HG03103 (cell line): ENCODE measurements at regions not wholly inside any gene's neighbourhood (a gene's known extent, or its start where the extent isn't known, plus 50 kb on each side); places are given as distances from the start of the nearest gene placed in this dataset.

Source experiments
- ATAC-seq: cut with Tn5 transposase; IDR thresholded peaks from one replicate; pipeline ENCODE4 v1.9.1; 2021; ENCODE audit warnings: low read depth; ENCODE audit not compliant: unreplicated experiment

DNA sequence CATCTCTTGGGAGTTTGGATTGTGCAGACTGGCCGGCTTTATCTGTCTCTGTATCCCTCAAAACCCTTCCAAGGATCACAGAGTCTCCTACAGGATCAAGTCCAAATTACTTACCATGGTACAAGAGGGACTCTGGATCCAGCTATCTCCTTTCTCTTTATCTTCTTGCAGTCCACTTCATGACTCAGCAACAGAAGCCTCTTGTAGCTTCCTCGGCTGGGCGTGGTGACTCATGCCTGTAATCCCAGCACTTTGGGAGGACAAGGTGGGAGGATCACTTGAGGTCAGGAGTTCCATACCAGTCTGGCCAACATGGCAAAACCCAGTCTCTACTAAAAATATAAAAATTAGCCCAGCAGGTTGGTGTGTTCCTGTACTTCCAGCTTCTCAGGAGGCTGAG is 189.7 kb downstream of the BCAT1 start:
- ATAC-seq: no peak

DNA sequence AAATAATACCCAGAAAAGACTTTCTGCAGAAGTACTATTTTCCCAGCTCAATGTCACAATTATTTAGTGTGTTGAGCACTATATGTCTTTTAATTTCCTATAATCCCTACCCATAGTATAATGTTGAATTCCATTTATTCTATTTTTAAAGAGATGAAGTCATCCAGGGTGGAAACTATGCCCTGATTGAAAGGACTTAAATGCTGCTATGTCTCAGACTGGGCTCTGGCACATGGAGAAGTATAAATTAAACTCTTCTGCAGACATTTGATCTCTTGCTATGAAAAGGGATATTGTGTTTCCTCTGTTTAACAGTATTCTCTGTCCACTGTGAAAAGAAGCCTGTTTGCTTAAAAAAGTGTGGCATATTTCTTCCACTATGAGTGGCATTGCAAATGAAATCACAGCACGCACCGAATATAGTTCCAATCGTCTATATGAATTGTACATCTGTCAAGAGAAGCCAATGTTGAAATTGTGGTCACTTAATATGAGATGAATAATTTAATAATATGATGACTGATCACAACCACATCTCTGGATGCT is 192.3 kb downstream of the BCAT1 start:
- no peak for ATAC-seq

DNA sequence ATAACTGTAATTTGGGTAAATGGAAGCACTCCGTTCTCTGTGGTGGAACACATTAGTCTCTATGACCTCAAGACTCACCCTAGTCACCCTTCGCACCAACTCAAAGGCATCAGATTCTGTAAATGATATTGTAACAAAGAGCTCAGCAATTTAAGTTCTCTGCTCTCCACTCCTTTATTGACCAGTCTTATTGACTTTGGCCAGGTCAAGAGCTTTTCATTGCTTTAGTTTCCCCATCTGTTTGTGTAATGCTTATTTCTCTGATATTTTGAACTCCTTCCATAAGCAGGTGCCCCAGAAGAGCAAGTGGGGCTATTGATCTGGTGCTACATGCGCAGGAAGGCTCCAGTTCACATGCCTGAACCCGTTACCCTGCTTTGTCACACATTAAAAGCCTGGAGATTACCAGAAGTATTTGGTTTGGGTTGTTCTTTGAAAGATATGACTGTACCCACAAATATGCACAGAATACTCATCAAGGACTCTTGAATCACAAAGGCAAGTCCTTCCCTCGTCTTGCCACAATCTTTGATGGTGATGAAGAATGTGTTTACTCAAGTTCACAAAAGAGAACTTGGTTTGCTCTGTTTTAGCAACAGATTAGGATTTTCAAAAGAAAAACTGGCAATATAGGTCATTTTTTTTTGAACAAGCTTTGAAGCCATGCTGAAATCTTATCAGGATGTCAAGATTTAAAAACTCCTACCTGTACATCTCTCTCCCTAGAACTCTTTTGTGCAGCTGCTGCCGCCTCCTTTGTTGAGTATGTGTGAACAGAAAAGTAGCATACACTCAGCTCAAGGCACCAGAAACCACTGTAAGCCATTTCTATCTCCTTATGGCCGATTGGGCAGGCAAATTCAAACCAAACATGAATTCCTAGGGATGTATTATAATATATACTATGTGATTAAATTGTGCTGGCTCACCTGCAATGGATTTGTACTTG is 193.9 kb downstream of the BCAT1 start:
- ATAC-seq: no peak

DNA sequence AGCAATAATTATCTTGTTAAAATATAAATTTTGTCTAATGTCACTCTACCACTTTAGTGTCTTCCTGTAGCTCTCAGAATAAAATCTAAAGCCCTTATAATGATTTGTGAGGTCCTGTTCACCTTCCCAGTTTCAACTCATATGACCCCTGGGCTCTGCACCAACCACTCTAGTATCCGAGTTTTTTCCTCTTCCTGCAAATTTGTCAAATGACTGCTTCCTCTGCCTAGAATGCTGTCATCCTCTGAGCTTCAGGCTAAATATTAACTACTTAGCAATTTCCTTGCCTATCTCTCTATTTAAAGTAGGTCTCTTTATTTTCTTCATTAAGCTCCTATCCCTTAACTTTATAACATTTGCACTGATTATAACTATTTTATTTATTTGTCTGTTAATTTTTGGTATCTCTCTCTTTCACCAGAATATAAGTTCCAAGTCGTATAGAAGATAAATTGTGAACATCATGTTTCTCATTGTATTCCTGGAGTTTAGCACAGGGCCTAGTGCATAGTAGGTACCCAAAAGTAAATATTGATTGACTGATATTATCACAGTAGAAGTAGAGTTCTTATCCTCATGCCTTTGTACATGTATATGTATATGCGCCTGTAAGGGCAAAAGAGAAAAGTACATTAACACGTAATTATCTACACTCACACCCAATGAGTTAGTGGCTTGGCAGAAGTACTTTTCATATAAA is 196.0 kb downstream of the BCAT1 start:
- ATAC-seq: no peak

DNA sequence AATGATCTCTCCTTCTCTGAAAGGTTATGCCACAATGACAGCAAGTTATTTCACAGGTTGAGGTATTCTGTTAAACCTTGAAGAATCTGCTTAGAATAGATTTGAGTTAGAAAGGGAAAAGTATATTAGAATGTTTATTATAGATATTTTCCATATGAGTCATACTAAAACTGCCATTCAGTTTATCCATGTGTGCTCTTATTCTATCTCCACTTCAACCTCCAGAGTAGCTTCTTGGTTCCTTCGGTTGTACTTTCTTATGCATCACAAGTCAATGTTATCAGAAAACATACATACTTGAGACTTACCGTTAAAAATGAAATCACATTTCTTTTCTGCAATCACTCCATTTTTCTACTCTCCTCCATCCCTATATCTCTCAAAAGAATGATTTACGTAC is 197.7 kb downstream of the BCAT1 start:
- no peak for ATAC-seq

DNA sequence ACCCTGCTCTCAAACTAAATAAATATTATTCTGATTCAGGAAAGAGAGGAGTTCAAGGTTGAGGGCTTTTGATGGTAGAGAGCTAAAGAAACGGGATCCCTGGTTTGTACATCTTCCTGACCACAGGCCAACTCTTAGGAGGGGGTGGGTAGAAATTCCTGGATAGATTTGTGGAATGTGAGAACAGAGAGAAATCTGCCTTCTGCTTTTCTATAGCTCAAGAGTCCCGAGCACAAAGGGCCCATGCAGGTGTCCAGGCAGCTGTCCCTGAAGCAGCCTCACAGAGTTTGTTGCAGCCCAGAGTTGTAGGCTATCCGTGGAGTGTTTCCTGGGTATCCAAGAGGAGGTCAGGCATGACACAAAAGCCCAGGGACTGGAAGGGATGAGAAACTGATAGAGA is 198.6 kb downstream of the BCAT1 start:
- no peak for ATAC-seq

DNA sequence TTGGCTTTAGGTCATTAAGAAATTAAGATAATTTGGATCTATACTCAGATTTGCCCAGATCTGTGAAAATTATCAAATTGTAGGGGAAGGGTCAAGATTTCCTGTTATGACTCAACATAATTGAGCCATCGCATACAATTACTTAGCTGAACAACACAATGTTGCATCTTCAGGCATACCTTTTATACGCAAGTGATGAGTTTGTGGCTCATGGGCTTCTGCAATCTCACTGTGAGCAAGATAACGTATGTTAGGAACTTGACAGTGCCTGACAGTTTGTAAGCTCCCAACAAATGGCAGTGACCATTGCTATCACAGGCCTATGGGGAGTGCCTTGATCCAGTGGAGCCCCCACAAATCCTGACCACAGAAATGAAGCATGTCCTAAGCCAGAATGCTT is 199.7 kb downstream of the BCAT1 start:
- ATAC-seq: no peak

DNA sequence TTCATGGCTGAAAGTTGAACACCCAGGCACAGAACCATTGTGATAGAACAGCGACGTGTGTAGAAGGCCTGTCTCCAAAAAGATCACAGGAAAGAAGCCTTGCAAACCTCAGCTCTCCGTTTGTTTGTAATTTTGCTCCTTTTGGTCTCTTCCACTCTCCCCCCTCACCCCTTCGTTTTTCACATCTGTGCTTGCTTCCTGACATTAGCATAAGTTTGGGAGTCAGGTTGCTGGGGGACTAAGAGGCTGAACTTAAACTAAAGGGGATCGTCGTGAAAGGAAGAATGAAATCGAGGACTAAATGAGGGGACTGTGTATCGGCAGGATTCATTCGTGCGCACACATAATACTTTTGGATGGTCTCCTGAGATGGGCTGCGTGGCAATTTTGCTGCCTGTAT is 200.6 kb downstream of the BCAT1 start:
- no peak for ATAC-seq

DNA sequence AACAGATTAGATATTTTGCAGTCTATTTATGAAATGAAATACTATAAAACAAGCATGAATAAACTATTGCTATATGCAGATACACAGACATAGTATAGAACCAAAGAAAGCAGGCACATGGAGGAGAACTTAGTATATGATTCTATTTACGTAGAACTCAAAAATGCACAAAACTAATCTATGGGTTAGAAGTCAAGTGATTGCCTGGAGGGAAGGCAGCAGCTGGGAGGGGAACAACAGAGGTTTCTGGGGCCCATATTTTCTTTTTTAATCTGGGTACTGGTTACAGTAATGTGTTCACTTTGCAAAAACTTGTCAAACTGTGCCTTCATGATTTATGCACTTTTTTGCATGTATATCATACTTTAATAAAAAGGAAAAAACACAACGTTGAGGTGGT is 202.0 kb downstream of the BCAT1 start:
- no peak for ATAC-seq

DNA sequence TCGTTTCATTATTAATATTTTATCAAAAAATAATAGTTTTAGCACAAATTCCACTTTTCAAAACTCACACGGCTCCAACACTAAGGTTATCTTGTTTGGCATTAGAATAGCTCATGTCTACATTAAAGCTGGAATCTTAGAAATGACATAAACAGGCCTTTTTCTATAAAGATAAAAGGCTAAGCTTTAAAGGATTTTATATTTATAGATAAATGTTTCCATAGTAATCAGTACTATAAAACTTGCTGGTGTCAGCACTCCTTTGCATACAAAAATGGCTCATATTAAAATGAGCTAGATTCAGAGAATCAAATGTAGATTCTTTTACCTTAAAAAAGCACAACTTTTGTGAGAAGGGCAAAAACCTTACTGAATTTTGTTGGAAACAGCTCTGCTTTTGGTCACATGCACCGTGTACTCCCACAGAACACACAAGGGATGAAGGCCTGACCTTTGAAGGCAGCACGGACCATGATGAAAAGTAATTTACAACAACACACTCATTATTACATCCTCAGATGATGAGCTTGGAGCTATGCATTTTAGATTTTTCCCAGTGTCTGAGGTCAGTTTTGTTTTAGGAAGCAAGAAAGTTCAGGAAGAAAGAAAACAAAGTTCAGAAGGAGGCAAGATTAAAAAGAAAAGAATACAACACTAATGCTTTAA is 202.8 kb downstream of the BCAT1 start:
- no peak for ATAC-seq

DNA sequence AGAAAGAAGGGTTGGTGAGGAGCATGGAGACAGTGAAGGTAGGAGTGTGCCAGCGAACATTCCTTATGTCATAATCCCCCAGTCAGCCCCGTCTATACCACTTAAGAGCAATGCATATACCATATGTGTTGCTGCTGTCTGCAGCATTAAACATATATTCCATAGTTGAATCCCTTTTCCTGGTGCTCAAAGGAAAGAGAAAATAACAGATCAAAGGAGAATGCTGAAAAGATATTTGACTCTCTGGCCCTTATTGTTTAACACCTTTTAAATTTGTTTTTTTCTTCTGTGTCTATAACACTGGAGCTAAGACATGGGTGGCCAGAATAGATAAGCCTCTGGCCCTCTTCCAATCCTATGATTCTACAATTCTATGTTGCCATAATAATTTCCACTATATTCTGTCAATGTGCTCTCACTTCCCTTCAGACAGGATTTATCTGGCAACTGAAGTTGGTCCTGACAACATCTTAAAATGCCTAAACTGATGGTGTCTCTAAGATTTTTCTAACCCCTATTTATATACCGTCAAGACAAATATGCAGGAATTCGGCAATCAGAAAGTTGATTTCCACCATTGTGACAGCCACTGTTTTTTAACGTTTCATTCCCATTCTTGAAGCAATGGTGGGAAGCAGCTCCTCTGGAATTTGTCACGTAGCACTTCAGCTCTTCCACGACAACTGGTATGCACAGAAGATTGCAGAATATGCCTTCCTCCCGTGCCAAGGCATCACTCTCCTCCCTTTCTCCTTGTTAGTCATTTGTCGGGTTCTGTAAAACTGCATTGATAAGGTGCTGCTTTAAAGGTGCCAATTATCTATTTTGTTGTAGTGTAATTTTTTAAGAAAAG is 204.7 kb downstream of the BCAT1 start:
- no peak for ATAC-seq

DNA sequence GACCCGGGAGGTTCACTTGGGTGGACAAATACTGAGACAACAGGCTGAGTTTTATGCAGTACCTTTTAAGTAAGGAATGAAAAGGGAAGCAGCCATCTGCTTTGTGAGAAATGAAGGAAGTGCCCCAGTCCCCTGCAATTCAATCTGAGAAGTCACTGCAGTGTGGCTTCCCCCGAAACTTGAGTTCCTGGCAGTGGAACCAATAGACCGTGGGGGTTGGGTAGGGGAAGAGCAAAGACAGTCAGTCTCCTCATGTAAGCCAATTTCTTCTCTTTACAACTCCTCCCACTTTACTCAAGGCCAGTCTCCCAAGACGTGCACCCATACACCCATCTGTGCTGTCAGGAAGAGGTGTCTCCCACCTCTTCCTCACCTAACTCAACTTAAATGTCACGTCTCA is 206.5 kb downstream of the BCAT1 start:
- peak; percentile 89 for ATAC-seq

DNA sequence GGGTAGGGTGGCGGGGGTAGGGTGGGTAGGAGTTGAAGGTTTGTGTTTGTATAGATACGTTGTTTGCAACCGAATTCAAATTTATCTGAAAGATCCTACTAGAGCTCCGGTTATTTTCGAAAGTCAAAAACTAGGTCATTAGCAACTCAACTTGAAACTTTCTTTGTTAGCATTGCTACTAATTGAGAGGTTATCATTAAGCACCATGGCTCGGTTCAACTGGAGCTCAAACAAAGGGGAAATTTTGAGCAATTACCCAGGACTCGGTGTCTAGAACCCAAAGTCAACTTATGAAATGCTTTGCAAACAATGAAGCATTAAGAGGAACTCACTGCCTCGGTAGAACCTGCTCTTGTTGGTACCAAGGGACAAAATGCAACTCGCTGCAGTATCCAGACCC is 207.7 kb downstream of the BCAT1 start:
- peak; percentile 33 for ATAC-seq

DNA sequence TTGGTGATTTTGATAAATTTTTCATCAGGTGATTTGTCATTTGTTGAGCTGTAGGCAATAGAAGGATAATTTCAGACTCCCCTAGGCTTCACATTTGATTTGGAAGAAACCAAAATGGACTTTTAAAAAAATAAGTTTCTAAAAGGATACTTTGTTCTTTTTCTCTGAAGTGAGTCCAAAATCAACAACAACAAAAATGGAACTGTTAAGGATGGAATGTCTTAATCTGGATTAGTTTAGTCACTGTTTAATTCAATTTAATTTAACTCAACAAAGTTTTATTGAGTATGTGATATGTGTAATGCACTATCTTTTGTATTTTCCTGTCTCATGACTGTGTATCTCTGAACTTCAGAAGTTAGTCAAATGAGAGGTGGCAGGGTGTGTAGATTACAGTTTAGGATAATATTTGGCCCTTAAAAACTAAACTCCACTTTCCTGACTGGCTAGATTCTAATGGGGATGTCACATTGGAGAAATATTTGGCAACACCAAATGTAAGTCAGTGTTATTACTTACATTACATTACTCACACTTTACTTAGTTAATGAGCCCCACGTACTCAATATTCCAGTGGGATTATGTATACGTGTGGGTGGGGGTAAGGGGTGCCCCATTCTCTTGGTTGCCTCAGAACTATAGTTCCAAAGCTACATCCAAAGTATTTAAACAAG is 209.7 kb downstream of the BCAT1 start:
- no peak for ATAC-seq

DNA sequence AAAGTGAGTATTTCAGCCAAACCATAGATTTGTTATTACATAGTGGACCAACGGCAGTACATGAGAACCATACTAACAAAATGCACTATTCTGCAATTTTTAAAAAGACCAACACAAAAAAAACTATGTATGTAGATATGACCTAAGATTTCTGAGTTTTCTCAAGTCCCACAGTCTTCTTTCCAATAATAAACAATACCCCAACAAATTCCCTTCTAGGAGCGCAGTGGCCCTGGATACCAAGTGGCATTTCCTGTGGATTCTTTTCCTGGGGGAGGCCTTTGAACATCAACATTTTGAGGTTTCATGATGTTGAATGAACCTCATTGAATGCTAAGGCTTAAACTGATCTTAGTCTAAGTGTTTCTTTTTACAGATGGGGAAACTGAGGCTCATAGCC is 210.5 kb downstream of the BCAT1 start:
- ATAC-seq: no peak

DNA sequence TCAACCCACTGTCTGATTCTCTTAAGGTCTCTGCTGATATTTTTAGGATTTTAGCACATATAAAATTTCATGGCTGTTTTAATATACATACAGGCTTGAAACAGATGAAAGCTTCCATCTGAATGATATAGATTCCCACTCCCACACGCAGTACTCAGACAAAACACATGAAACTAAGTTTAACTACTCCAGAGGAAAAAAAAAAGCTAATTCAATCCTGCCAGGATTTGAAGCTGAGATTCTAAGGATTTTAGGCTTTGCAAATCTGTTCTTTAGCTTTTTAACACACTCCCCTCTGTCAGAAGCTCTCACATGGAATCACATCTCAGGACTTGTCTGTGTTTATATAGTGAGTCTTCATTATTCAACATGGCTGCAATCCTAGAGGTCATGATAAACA is 217.3 kb downstream of the BCAT1 start:
- no peak for ATAC-seq

DNA sequence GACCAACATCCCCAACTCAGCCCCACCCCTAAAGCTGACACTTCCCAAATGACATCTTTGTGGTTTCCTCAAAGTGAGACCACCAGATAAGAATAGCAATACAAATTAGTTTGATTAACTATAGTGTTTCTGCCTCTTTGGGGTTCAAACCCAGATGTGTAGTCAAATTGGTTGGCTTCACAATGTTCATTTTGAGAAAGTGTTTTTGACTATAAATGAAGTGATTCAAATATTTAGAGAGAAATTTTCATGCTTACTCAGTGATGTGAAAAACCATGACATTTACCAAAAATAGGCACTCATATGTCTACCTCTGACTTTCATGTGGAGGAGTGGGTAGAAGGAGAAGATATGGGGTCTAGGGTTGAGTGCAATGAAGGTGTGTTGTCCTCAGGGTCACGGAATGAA is 218.4 kb downstream of the BCAT1 start:
- no peak for ATAC-seq

DNA sequence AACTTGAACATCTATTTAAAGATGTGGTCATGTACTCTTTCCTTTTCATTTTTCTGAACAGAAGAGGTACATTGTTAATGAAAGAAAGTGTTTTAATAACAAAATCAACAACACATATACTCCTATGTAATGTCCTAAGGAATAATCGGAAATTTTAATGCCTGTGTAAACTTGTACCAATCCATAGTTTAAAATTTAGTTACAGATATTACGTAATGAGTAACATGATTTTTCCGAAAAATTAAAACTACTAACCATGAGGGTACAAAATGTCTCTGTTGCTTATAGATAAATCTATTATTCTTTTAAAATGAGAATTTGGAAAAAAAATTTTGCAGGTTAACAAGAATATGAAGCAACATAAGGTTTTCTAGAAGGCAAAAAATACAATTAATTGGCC is 220.1 kb downstream of the BCAT1 start:
- no peak for ATAC-seq

DNA sequence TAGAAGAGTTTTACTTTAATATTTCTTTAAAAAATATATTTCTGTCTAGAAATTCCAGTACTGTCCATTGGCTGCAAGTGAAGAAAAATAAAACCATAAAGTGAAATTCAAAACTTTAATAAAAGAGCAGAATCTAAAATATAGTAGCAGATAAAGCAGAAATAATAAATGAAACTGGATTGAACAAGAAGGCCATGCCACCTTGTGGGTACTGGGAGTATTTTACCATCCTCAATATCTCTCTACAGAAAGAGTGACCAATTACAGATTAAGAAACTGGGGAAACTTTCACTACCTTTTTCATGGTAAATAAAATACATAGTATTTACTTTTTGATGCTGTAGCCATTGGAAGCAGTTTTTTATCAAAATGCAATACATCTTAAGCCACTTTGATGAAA is 220.5 kb downstream of the BCAT1 start:
- ATAC-seq: no peak

DNA sequence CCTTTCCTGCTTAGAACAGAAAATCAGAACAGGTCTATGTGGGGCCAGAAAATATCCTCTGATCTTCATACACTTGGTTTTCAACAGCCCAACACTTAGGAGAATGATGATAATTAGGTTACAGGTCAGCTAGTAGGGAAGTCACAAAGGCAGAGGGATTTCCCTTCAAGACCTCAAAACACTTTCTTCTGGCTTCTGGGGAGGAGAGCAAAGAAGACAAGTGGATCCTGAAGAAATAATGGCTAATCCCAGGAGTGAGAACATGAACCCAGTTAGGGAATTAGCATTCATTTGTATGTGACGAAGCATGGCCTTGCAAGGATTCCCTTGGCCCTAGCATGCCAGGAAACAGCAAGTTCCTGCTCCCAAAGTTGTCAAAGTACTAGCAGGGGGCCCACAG is 223.3 kb downstream of the BCAT1 start:
- ATAC-seq: no peak
